Suppressor macrophage treated with lipopolysaccharide for 1 hour (primary cell): ENCODE measurements at regions not wholly inside any gene's neighbourhood (a gene's known extent, or its start where the extent isn't known, plus 50 kb on each side); places are given as distances from the start of the nearest gene placed in this dataset.
"Not testable (repeated sequence)": the region's sequence is repeated elsewhere in the genome, so short reads cannot be mapped to it uniquely, and the experiment has no call there.

ENCODE experiments used
- DNase-seq, 3 donors: peaks; one replicate each; pipeline ENCODE4 v3.0.0-alpha.2; 2020 to 2022

DNA sequence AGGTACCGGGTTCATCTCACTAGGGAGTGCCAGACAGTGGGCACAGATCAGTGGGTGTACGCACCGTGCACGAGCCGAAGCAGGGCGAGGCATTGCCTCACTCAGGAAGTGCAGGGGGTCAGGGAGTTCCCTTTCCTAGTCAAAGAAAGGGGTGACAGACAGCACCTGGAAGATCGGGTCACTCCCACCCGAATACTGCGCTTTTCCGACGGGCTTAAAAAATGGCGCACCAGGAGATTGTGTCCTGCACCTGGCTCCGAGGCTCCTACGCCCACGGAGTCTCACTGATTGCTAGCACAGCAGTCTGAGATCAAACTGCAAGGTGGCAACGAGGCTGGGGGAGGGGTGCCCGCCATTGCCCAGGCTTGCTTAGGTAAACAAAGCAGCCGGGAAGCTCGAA, 1188.5 kb downstream of the FAM133A start:
- DNase-seq: not testable (repeated sequence)

DNA sequence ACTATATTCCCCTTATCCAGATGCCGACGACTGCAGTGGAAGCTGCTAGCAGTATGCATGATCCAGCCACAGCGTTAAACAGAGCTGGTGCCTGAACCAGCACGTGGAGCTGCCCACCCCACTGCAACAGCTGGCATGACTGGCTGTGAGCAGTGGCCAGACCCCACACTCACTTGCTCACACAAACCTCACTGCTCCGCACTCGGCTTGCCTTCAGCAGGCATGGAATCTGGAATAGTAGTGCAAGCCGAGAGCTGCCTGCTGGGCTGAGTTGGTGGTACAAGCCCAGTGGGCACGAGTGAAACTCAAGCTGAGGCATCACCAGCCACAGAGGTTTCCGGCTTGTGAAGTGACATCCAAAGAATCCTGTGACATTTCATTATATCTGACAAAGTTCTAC, 1197.6 kb downstream of the FAM133A start:
- DNase-seq: no peak

DNA sequence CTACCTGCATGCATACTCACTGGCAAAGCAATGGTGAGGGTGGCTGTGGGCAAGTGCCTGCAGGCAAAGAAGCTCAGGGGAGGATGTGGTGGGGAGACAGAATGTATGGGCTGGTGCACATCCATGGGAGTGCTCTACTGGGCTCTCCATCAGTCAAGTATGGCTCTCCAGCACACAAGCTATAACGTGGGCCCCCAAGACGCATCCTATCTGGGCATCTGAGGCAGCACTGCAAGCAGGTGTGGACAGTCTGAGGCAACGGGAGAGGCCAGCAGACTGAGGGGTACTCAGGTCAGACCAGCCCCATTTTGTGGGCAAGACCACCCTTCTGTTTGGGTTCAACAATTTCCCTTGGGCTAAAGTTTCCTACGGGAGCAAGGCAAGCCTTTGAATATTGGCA, 1227.8 kb downstream of the FAM133A start:
- no peak for DNase-seq

DNA sequence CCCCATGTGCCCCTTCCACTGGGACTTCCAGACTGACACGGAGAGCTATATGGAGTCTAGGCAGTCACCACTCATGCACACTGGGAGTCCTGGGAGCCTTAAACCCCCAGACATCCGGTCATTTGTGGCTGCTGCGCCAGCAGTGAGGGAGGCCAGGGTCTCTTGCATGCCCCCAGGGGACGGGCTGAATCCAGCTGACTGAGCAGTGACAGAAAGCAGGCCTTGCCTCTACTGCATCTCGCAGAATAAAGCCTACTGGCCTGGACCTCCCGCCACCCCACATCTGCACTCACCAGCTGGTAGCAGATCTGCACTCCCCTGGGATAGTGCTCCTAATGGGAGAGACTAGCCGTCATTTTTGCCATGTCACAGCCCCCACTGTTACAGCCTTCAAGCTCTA, 1234.2 kb downstream of the FAM133A start:
- DNase-seq: no peak

DNA sequence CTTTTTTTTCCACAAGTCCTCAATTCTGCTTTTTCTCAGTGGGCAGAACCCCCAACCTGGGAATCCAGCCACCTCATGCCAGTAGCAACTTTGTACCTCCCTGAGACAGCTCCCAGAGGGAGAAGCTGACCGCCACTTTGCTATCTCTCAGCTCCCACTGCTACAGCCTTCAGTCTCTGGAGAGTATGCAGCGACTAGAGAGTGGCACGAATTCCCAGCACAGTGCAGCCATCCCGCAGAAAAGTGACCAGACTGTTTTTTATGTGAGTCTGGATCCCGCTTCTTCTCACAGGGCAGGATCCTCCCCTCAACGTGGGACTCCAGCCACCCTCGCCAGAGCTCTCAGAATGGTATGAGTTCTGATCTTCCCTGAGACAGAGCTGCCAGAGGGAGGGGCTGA, 1234.6 kb downstream of the FAM133A start:
- no peak for DNase-seq

DNA sequence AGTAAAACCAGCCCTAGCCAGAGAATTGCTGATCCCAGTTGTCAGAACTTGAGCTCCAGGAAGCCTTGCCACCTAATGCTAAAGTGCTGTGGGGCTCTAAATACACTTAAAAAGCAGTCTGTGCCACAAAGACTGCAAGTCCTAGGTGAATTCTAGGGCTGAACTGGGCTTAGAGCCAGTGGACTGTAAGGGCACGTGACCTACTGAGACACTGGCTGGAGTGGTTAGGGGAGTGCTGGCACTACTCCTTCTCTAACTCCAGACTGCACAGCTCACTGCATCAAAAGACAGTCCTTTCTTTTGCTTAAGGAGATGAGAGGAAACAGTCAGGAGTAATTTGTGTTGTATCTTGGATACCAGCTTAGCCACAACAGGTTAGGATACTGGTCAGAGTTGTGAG, 1240.2 kb downstream of the FAM133A start:
- DNase-seq: no peak

DNA sequence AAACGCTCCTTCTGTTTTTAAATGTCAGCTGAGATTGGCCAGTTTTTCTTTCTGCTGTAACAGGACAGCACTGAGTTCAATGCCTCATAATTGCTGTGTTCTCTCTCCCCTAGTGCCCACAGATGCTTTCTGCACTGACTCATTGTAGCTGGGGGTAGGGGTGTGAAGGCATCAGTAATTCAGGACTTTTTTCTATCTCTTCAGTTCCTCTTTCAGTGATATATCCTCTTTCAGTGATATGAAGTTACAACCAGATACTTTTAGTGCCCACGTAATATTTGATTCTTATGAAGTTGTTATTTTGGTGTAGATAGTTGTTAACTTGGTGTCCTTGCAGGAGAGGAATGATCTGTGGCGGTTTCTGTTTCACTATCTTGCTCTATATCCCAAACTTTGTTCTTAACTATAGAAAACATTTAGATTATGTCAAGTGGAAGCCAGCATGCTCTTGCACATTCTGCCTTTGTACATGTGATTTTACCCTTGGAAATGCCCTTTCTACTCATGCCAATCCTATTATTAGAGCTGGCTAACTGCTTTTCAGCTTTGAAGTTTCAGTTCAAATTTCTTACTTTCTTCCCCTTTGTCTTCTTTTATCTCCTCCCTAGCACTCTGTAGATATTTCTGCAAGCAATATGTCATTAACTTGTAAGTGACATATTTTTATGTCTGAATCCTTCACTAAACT, 1258.4 kb downstream of the FAM133A start:
- DNase-seq: no peak

DNA sequence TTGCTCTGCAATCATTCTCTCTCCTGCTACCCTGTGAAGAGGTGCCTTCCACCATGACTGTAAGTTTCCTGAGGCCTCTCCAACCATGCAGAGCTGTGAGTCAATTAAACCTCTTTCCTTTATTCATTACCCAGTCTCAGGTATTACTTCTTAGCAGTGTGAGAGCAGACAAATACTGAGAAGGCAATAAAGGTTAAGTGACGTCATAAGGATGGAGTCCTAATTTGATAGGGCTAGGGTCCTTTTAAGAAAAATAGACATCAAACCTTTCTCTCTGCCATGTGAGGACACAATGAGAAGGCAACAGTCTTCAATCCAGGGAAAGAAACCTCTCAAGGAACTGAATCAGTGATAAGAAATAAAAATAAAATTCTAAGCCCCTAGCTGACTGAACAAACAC, 1262.7 kb downstream of the FAM133A start:
- DNase-seq: no peak

DNA sequence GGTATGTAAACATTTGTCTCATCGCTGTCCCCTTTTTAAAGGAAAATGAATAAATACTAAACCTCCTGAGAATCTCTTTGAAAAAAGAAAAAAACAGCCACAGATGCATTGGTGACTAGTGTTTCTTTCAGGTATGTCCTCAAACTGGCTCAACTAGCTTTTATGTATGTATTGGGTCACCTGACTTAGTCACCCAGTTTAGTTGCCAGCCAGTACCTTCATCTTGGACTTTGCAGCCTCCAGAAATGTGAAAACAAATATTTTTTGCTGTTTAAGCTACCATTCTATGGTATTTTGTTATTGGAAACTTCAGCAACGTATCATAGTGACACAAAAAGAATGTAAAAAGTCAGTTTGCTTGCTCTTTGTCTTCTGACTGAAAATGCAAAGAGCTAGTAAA, 1263.5 kb downstream of the FAM133A start:
- no peak for DNase-seq

DNA sequence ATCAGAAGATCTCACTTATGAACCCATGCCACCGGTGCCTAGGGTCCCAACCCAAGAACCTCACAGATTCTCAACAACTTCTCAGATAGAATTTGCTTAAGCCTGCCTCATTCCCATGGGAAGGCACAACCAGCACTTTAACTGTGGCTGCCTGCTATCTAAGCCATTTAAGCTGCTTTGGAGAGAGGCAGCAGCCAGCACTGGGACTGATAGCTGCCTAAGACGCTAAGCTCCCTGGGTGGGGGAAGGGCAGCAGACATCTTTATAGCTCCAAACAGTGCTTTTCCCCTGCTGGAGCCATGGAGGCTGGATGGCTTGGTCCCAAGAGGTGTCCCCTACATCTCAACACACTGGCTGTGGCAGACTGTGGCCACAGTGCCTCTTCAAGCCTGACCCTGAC, 1268.6 kb downstream of the FAM133A start:
- DNase-seq: no peak

DNA sequence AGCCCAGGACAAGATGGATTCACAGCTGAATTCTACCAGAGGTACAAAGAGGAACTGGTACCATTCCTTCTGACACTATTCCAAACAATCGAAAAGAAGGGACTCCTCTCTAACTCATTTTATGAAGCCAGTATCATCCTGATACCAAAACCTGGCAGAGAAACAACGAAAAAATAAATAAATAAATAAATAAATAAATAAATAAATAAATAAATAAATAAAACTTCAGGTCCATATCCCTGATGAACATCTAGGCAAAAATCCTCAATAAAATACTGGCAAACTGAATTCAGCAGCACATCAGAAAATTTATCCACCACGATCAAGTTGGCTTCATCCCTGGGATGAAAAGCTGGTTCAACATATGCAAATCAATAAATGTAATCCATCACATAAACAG, 1272.1 kb downstream of the FAM133A start:
- DNase-seq: not testable (repeated sequence)

DNA sequence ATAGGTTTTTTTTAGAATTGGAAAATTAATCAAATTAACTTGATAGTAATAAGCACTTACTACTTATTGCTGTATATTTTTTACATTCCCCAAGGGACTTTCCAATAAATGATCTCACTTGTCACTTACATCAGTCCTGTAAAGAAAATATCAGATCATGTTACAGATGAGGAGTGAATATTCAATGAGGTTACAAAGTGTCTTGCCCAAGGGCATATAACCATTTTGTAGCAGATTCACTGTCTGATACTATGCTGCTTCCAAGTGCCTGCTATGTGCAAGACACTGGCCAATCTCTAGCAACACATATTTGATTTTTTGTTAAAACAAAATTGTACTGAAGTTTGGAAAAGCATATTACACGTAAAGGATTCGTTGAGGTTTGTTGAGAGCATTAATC, 1287.7 kb downstream of the FAM133A start:
- no peak for DNase-seq

DNA sequence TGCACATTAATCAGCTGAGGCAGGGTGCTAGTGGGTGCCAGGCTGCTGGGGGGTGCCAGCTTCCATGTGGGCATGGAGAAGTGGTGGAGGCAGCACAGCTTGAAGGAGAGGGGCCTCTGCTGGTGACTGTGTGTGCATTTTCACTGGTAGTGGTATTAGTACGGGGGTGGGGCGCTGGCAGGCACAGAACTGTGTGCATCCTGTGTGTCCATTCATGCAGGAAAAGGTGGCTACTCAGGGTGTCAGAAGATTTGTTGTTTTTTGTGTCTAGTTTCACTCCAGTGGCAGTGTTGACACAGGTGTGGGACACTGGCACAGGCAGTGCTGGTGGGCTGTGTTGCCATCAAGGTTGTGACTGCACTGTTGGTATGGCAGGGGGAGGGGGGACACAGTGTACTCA, 1303.6 kb downstream of the FAM133A start:
- no peak for DNase-seq

DNA sequence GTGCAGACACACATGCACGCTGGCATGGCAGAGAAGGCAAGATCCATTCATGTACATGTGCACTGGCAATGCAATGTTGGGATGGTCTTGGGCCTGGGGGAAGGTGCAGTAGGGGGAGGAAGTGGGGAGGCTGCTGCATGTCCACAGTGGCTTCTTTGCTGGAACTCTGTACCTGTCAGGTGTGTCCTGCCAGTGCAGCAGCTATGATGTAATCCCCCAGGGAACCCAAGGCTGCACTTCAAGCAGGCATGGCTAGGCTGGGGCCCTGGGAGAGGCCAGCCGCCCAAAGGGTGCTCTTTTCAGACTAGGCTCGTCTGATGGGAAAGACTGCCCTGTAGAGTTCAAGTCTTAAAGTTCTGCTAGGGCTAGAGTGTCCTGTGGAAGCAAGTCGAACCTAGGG, 1304.0 kb downstream of the FAM133A start:
- DNase-seq: no peak
